ENCODE measurements at regions not wholly inside any gene's neighbourhood (a gene's known extent, or its start where the extent isn't known, plus 50 kb on each side); places are given as distances from the start of the nearest gene placed in this dataset.
"Not testable (repeated sequence)": the region's sequence is repeated elsewhere in the genome, so short reads cannot be mapped to it uniquely, and the experiment has no call there.

GRCh38 chr3:124648551-124648950 is 81.7 kb upstream of the UMPS start:
- DNase-seq (ENCODE audit: low spot score) (no peak), ATAC-seq (ENCODE audit: insufficient number of reproducible peaks, low FRiP score, low read depth) (no peak)
- H3K27me3 ChIP-seq (replicated peaks; ENCODE audit: insufficient read depth), result no peaks in the 10 kb centered on the region
- peaks cover 21% of the 10 kb centered on the region for H3K36me3 ChIP-seq
- H3K4me3 ChIP-seq, result no peak overlapping the region
- no peak overlapping the region for H3K27ac ChIP-seq
- no peak for TF ChIP-seq CTCF (IDR thresholded peaks at IDR 0.05)
- H3K4me1 ChIP-seq (ENCODE audit: control insufficient read depth in 1 of 2, low read depth in 2 of 2), result no peaks in the 10 kb centered on the region
- no peaks in the 10 kb centered on the region for H3K9me3 ChIP-seq

- Histone ChIP-seq H3K36me3 (peaks cover 43% of the 10 kb centered on the region), H3K4me3 (no peak overlapping the region)
- no peak for ATAC-seq (ENCODE audit: insufficient number of reproducible peaks, low FRiP score, low read depth)
Measured at GRCh38 chr3:124650798-124651197, 79.5 kb upstream of the UMPS start.

GRCh38 chr3:124651416-124651815 is 78.8 kb upstream of the UMPS start:
- not testable (repeated sequence) for H3K27me3 ChIP-seq (replicated peaks; ENCODE audit: insufficient read depth); H3K4me3 ChIP-seq; H3K9me3 ChIP-seq; DNase-seq (ENCODE audit: low spot score); H3K4me1 ChIP-seq (ENCODE audit: control insufficient read depth in 1 of 2, low read depth in 2 of 2); H3K27ac ChIP-seq; ATAC-seq (ENCODE audit: insufficient number of reproducible peaks, low FRiP score, low read depth)
- H3K36me3 ChIP-seq, result peaks cover 46% of the 10 kb centered on the region

More at GRCh38 chr3:124650798-124651197, 79.5 kb upstream of the UMPS start:
- H3K27ac ChIP-seq, result no peak overlapping the region
- H3K27me3 ChIP-seq (replicated peaks; ENCODE audit: insufficient read depth), result no peaks in the 10 kb centered on the region
- no peaks in the 10 kb centered on the region for H3K4me1 ChIP-seq (ENCODE audit: control insufficient read depth in 1 of 2, low read depth in 2 of 2)
- no peak for TF ChIP-seq CTCF (IDR thresholded peaks at IDR 0.05)
- no peaks in the 10 kb centered on the region for H3K9me3 ChIP-seq
- no peak for DNase-seq (ENCODE audit: low spot score)

- DNase-seq (ENCODE audit: low spot score) (no peak), ATAC-seq (ENCODE audit: insufficient number of reproducible peaks, low FRiP score, low read depth) (no peak)
- Histone ChIP-seq H3K9me3 (no peaks in the 10 kb centered on the region), H3K4me3 (no peak overlapping the region), H3K36me3 (peaks cover 46% of the 10 kb centered on the region), H3K27ac (no peak overlapping the region), H3K27me3 (replicated peaks; ENCODE audit: insufficient read depth) (no peaks in the 10 kb centered on the region), H3K4me1 (ENCODE audit: control insufficient read depth in 1 of 2, low read depth in 2 of 2) (no peaks in the 10 kb centered on the region)
- no peak for TF ChIP-seq CTCF (IDR thresholded peaks at IDR 0.05)
Measured at GRCh38 chr3:124652009-124652408, 78.2 kb upstream of the UMPS start.

GRCh38 chr3:124653071-124653796 is 77.0 kb upstream of the UMPS start:
- H3K36me3 ChIP-seq, result peaks cover 58% of the 10 kb centered on the region

More at GRCh38 chr3:124653071-124653796, 77.0 kb upstream of the UMPS start:
- DNase-seq (ENCODE audit: low spot score), result no peak
- TF ChIP-seq CTCF (IDR thresholded peaks at IDR 0.05), result no peak
- Histone ChIP-seq H3K27me3 (replicated peaks; ENCODE audit: insufficient read depth) (no peaks in the 10 kb centered on the region), H3K4me3 (no peak overlapping the region), H3K4me1 (ENCODE audit: control insufficient read depth in 1 of 2, low read depth in 2 of 2) (no peaks in the 10 kb centered on the region), H3K27ac (no peak overlapping the region), H3K9me3 (no peaks in the 10 kb centered on the region)
- ATAC-seq (ENCODE audit: insufficient number of reproducible peaks, low FRiP score, low read depth), result no peak
